Progenitor cell of endocrine pancreas (in vitro differentiated cells): ENCODE measurements at regions not wholly inside any gene's neighbourhood (a gene's known extent, or its start where the extent isn't known, plus 50 kb on each side); places are given as distances from the start of the nearest gene placed in this dataset.
"Not testable (repeated sequence)": the region's sequence is repeated elsewhere in the genome, so short reads cannot be mapped to it uniquely, and the experiment has no call there.

Experiments used
- DNase-seq: peaks from one replicate; pipeline ENCODE4 v3.0.0; 2021; ENCODE audit warnings: low spot score; ENCODE audit not compliant: unreplicated experiment
- H3K27ac Mint-ChIP-seq: 2 replicates; pipeline ENCODE4 v1.8.0; 2021; ENCODE audit warnings: mild to moderate bottlenecking, moderate library complexity, mixed read lengths
- H3K27me3 Mint-ChIP-seq: 2 replicates; pipeline ENCODE4 v1.8.0; 2021; ENCODE audit warnings: mixed read lengths
- H3K36me3 Mint-ChIP-seq: 2 replicates; pipeline ENCODE4 v1.8.0; 2022; ENCODE audit warnings: mixed read lengths; ENCODE audit not compliant: insufficient read depth
- H3K4me1 Mint-ChIP-seq: 2 replicates; pipeline ENCODE4 v1.8.0; 2021; ENCODE audit warnings: low read depth, mixed read lengths
- H3K4me3 Mint-ChIP-seq: 2 replicates; pipeline ENCODE4 v1.8.0; 2021; ENCODE audit warnings: low read depth, mild to moderate bottlenecking, moderate library complexity, mixed read lengths
- H3K9me3 Mint-ChIP-seq: 2 replicates; pipeline ENCODE4 v1.8.0; 2021; ENCODE audit warnings: low read depth, mixed read lengths

DNA sequence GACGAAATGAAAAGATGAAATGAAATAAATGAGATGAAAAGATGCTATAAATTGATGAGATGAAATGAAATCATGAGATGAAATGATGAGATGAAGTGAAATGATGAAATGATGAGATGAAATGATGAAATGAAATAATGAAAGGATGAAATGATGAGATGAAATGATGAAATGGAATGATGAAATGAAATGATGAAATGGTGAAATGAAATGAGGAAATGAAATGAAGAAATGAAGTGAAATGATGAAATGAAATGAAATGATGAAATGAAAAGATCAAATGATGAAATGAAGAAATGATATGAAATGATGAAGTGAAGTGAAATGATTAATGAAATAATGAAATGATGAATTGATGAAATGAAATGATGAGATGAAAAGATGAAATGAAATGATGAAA lies 138.5 kb upstream of the ERV3-1 start:
- not testable (repeated sequence) for H3K9me3 Mint-ChIP-seq, H3K36me3 Mint-ChIP-seq, H3K27me3 Mint-ChIP-seq, H3K4me3 Mint-ChIP-seq, H3K4me1 Mint-ChIP-seq, H3K27ac Mint-ChIP-seq, DNase-seq

DNA sequence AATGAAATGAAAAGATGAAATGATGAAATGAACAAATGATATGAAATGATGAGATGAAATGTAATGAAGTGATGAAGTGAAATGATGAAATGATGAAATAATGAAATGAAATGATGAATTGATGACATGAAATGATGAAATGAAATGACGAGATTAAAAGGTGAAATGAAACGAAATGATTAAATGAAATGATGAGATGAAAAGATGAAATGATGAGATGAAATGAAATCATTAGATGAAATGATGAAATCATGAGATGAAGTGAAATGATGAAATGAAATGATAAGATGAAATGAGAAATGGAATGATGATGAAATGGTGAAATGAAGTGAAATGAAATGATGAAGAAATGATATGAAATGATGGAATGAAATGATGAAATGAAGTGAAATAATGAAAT lies 138.1 kb upstream of the ERV3-1 start:
- H3K4me3 Mint-ChIP-seq, H3K27ac Mint-ChIP-seq, H3K9me3 Mint-ChIP-seq, H3K4me1 Mint-ChIP-seq, H3K36me3 Mint-ChIP-seq, DNase-seq, H3K27me3 Mint-ChIP-seq: not testable (repeated sequence)

DNA sequence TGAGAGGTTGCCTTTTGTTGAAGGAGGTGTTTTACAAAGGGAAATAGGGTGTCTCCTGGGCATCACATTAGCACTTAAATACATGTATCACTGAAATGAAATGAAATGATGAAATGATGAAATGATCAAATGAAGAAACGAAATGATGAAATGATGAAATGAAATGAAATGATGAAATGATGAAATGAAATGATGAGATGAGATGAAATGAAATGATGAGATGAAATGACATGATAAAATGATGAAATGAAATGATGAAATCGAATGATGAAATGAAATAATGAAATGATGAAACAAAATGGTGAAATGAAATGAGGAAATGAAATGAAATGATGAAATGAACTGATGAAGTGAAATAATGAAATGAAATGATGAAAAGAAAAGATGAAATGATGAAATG lies 137.6 kb upstream of the ERV3-1 start:
- not testable (repeated sequence) for H3K36me3 Mint-ChIP-seq, H3K4me3 Mint-ChIP-seq, DNase-seq, H3K4me1 Mint-ChIP-seq, H3K27me3 Mint-ChIP-seq, H3K9me3 Mint-ChIP-seq, H3K27ac Mint-ChIP-seq

DNA sequence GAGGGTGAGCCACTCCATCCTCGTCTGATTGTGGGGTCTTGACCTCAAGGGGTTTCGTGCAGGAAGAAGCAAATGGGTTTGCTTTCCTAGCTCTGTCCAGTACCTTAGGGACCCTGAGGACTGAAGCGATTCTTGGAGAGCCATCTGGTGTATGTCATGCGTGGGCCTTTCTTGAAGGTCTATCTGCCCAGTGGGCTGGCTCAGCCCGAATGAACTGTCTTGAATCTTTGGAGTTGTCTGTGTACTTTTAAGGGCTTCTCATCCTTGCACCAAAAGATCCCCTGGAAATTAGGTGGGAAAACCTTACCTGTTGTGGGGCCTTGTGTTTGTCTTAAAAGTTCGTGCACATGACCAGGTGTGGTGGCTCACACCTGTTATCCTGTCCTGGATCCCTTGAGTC lies 135.4 kb upstream of the ERV3-1 start:
- not testable (repeated sequence) for H3K27ac Mint-ChIP-seq, H3K4me3 Mint-ChIP-seq, H3K27me3 Mint-ChIP-seq, DNase-seq, H3K4me1 Mint-ChIP-seq, H3K36me3 Mint-ChIP-seq, H3K9me3 Mint-ChIP-seq

DNA sequence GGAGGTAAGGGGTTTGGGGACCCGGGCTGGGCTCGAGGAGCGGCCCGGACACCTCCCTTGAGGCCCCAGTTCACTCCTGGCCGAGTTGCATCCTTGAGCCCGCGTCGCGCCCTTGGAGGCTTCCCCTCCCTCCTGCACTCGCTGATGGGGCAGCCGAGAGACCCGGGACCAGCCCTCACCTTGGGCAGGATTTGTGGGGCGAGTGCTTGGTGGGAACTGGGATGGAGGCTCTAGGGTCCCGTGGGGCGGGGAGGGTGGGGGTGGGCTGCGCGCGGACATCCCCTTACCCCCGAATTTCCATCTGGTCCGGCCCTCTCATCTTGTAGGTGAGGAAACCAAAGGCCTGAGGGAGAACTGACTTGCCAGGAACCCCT lies 134.9 kb upstream of the ERV3-1 start:
- H3K27me3 Mint-ChIP-seq, H3K4me3 Mint-ChIP-seq, H3K9me3 Mint-ChIP-seq, H3K27ac Mint-ChIP-seq, H3K4me1 Mint-ChIP-seq, H3K36me3 Mint-ChIP-seq, DNase-seq: not testable (repeated sequence)

DNA sequence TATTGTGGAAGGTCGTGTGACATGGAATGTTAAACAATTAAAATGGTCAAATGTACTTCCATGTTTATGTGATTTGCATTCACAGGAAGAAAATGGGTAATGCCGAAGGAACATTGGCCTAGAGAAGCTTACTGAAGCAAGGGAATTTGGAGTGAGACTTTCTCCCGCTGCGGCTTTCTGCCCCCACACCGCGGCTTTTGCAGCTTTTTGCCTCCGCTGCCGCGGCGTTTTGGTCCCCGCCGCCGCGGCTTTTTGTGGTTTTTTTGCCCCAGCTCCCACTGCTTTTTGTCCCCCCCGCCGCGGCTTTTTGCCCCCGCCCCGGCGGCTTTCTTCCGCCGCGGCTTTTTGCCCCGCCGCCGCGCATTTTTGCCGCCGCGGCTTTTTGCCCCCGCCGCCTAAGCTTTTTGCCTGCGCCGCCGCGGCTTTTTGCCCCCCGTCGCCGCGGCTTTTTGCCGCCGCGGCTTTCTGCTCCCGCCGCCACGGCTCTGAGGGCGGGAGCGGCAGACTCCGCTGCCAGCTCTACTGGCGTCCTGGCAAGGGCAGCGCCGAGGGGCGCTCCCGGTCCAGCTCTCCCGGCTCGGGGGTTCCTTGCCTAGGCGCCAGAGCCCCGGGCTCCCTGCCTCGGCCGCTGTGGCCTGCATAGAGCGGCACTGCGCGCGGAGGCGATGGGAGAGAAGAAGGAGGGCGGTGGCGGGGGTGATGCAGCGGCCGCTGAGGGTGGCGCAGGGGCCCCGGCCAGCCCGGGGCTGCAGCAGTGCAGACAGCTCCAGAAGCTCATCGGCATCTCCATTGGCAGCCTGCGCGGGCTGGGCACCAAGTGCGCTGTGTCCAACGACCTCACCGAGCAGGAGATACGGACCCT lies 134.3 kb upstream of the ERV3-1 start:
- not testable (repeated sequence) for DNase-seq, H3K9me3 Mint-ChIP-seq, H3K4me3 Mint-ChIP-seq, H3K27ac Mint-ChIP-seq, H3K27me3 Mint-ChIP-seq, H3K36me3 Mint-ChIP-seq, H3K4me1 Mint-ChIP-seq

DNA sequence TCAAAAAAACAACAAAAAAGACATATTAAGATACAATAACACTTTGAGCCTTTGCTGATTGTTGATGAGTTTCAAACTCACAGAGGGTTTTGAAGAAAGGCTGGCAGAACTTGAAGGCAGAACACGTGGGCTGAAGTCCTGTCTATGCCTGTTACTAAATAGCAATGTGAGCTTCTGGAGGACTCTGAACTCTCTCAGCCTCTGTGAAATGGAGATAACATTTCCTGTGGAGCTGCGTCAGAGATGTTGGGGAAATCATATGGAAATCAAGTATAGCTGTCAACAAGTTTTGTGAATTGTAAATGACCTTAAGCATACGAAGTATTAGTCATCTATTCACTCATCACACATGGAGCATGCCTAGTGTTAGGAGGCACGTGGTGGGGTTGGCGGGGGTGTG lies 130.4 kb upstream of the ERV3-1 start:
- H3K36me3 Mint-ChIP-seq, H3K4me3 Mint-ChIP-seq, H3K27ac Mint-ChIP-seq, H3K9me3 Mint-ChIP-seq, DNase-seq, H3K27me3 Mint-ChIP-seq, H3K4me1 Mint-ChIP-seq: not testable (repeated sequence)

DNA sequence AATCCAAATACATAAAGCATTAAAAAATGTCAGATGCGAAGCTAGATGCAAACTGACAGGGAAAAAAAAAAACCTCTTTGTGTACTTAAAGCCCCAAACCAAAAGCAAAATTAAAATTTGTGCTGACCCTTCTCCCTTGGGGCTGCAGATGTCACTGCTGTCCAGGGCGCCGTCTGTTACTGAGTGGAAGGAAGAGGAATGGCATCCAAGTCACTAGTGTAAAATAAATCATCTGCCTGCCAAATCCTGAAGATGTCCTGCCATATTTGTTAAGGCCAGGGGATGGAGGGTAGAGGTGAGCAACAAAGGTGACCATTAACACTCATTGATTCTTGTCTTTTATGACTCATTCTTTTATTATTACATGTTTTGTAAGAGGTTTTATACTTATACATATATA lies 126.6 kb upstream of the ERV3-1 start:
- H3K9me3 Mint-ChIP-seq, H3K4me1 Mint-ChIP-seq, H3K36me3 Mint-ChIP-seq, H3K27ac Mint-ChIP-seq, DNase-seq, H3K27me3 Mint-ChIP-seq, H3K4me3 Mint-ChIP-seq: not testable (repeated sequence)

DNA sequence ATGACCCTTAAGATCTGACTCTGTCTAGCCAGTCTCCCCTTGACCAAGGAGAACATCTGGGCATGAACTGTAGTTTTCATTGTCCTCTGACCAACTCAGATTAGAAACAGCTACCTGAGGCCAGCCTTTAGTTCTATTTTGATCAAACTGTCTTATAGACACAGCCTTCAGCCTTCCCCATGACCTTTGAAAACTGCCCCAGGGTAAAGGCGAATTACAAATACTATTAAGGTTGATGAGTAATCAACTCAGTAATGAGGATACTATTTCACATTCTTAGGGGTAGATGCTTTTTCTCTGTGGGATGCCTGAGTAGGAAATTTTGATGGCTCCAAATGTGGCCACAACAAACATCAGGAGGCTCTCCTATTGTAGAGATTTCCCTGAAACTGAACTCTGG lies 125.8 kb upstream of the ERV3-1 start:
- DNase-seq, H3K4me1 Mint-ChIP-seq, H3K27me3 Mint-ChIP-seq, H3K4me3 Mint-ChIP-seq, H3K27ac Mint-ChIP-seq, H3K9me3 Mint-ChIP-seq, H3K36me3 Mint-ChIP-seq: not testable (repeated sequence)

DNA sequence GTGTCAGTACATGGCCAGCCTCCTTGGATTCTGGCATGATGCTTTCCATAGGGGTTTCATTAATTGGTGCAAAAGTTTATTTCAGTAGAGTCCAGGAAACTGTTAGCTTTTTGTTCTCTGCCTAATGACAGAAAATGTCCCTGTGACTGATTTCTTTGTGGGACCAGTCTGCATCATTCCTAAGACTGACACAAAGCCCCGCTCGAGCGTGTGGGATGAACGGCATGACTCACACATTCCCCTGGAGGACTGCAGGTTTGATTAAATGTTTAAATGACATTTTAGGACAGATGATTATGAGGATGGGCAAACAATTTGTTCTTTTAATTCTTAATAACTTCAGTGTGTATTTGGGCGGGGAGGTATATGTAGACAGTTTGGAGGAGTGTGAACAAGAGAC lies 120.9 kb upstream of the ERV3-1 start:
- H3K9me3 Mint-ChIP-seq, H3K4me3 Mint-ChIP-seq, H3K27me3 Mint-ChIP-seq, H3K27ac Mint-ChIP-seq, H3K4me1 Mint-ChIP-seq, H3K36me3 Mint-ChIP-seq, DNase-seq: not testable (repeated sequence)

DNA sequence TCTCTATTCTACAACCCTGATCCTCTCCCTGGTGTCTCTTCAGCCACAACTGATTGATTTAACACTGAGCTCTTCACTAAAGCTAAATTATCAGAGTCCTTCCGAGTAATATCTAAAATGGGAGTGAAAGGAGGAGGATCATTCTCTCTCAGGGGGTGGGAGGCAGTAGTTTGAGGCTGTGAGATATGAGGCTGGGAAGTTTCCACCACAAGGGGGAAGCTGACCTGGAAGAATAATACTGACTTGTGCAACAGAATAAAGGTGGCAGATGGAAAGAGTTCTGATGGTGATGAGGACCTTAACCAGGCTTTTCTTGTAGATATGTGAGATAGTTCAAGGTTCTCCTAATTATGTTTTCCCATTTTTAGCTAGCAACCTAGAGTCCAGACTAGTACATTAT lies 118.1 kb upstream of the ERV3-1 start:
- H3K36me3 Mint-ChIP-seq, DNase-seq, H3K27me3 Mint-ChIP-seq, H3K27ac Mint-ChIP-seq, H3K4me1 Mint-ChIP-seq, H3K4me3 Mint-ChIP-seq, H3K9me3 Mint-ChIP-seq: not testable (repeated sequence)

DNA sequence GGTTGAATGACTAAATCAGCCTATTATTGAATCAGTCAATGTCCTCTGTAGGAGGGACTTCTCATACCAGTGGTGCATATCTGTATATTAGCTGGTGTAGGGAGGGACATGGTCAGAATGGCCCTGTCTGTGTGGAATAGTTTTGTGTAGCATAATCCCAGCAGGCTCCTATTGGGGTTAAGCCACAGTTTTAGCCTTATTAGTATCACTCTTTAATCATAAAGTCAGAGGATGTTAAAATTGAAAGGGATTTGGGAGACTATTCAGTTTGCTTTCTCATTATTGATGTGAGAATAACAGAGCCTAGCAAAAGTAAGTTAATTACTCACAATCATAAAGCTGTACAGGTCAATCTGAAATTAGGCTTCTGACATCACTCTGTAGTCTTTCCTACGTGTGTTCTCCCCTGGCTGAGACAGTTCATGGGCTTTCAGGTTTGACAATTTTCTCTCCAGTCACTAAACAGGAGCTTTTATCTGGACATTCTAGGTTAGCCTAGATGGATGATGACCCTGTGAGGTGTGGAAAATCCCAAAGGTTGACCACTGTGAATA lies 99.2 kb upstream of the ERV3-1 start:
- H3K4me3 Mint-ChIP-seq, H3K9me3 Mint-ChIP-seq, H3K27me3 Mint-ChIP-seq, DNase-seq, H3K27ac Mint-ChIP-seq, H3K4me1 Mint-ChIP-seq, H3K36me3 Mint-ChIP-seq: not testable (repeated sequence)

DNA sequence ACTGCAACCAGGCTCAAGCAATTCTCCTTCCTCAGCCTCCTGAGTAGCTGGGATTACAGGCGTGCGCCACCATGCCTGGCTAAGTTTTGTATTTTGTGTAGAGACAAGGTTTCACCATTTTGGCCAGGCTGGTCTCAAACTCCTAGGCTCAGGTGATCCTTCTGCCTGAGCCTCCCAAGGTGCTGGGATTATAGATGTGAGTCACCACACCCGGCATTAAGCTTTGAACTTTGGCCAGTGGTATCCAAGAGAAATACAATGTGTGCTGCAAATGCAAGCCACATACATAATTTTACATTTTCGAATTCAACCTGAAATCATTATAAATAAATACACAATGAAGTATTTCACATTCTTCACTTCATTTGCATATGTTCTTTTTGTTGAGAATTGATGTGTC lies 94.0 kb upstream of the ERV3-1 start:
- H3K4me3 Mint-ChIP-seq, H3K27me3 Mint-ChIP-seq, H3K27ac Mint-ChIP-seq, H3K4me1 Mint-ChIP-seq, H3K36me3 Mint-ChIP-seq, DNase-seq, H3K9me3 Mint-ChIP-seq: not testable (repeated sequence)

DNA sequence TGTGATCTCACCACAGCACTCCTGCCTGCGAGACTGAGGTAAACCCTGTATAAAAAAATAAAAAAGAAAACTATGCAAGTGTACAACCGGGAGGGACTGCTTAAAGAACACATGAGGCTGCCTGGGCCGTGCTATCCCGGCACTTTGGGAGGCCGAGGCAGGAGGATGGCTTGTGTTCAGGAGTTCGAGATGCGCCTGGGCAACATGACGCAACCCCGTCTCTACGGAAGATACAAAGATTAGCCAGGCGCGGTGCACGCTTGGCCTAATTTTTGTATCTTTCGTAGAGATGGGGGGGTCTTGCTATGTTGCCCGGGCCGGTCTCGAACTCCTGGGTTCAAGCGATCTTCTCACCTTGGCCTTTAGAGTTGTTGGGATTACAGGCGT lies 75.2 kb upstream of the ERV3-1 start:
- H3K36me3 Mint-ChIP-seq, H3K9me3 Mint-ChIP-seq, DNase-seq, H3K4me1 Mint-ChIP-seq, H3K27ac Mint-ChIP-seq, H3K27me3 Mint-ChIP-seq: not testable (repeated sequence)
- H3K4me3 Mint-ChIP-seq, result peak overlapping the region; percentile 89
